Caco-2 (cell line): ENCODE measurements at regions not wholly inside any gene's neighbourhood (a gene's known extent, or its start where the extent isn't known, plus 50 kb on each side); places are given as distances from the start of the nearest gene placed in this dataset.

Experiments used
- BruUV-seq: library from RNA; stranded (reverse); fragments of 400-500 nt; replicated peaks from 2 replicates; lab custom pipeline; 2021; lab: Mats Ljungman, UMichigan
- CTCF ChIA-PET: fragments of 300-600 bp; sonication (Branson Sonifier 250); formaldehyde crosslinking; loops from one replicate; lab custom pipeline; 2022; ENCODE audit warnings: antibody characterized with exemption; lab: Charles Lee
- POLR2A ChIA-PET: fragments of 300-600 bp; sonication (Branson Sonifier 250); formaldehyde crosslinking; loops from one replicate; lab custom pipeline; 2022; ENCODE audit warnings: antibody characterized with exemption; lab: Charles Lee
- DNase-seq, 2 experiments: peaks; one replicate each; pipeline versions ENCODE4 v3.0.0 to v3.0.0-alpha.2; 2020 to 2022
- H3K27me3 ChIP-seq: replicated peaks from 2 replicates; pipeline ENCODE4 v1.6.0; 2011; ENCODE audit warnings: low read length; ENCODE audit not compliant: control insufficient read depth, insufficient read depth
- H3K36me3 ChIP-seq: 2 replicates; pipeline ENCODE4 v1.5.1; 2011; ENCODE audit warnings: low read length; ENCODE audit not compliant: control insufficient read depth, insufficient read depth
- H3K4me1 ChIP-seq: fragments of 250-450 bp; sonication (Bioruptor Pico); 2 replicates; pipeline ENCODE4 v1.5.1; 2020; ENCODE audit warnings: mild to moderate bottlenecking
- H3K4me3 ChIP-seq: 2 replicates; pipeline ENCODE4 v1.5.1; 2011; ENCODE audit warnings: low read depth, mild to moderate bottlenecking, control low read depth, low read length
- H3K9me3 ChIP-seq: fragments of 250-450 bp; sonication (Bioruptor Pico); 2 replicates; pipeline ENCODE4 v1.5.1; 2020; ENCODE audit warnings: mild to moderate bottlenecking, moderate library complexity
- H3K27ac Mint-ChIP-seq: one replicate; pipeline ENCODE4 v1.8.0; 2022; ENCODE audit warnings: mixed read lengths; ENCODE audit not compliant: unreplicated experiment
- H3K27me3 Mint-ChIP-seq: one replicate; pipeline ENCODE4 v1.8.0; 2022; ENCODE audit warnings: mixed read lengths; ENCODE audit not compliant: insufficient read depth, unreplicated experiment
- H3K36me3 Mint-ChIP-seq: one replicate; pipeline ENCODE4 v1.8.0; 2022; ENCODE audit warnings: mild to moderate bottlenecking, mixed read lengths; ENCODE audit not compliant: insufficient read depth, unreplicated experiment
- H3K4me1 Mint-ChIP-seq: one replicate; pipeline ENCODE4 v1.8.0; 2022; ENCODE audit warnings: low read depth, mixed read lengths; ENCODE audit not compliant: unreplicated experiment
- H3K4me3 Mint-ChIP-seq: one replicate; pipeline ENCODE4 v1.8.0; 2022; ENCODE audit warnings: mild to moderate bottlenecking, moderate library complexity, mixed read lengths; ENCODE audit not compliant: unreplicated experiment
- H3K9me3 Mint-ChIP-seq: one replicate; pipeline ENCODE4 v1.8.0; 2022; ENCODE audit warnings: mixed read lengths; ENCODE audit not compliant: unreplicated experiment
- intact Hi-C: fragments of 100-400 bp; cut with micrococcal nuclease; formaldehyde crosslinking; loops from one replicate; pipeline ENCODE4 v1.10.0; 2022; ENCODE audit not compliant: unreplicated experiment
- TF ChIP-seq, protein P1 (sequence below), 2 experiments: fragments of 200-600 bp in 1 of 2; IDR thresholded peaks; 1 replicate in 1 of 2; 2 replicates in 1 of 2; pipeline versions ENCODE4 v1.5.1 to v1.8.0; 2011 to 2022; ENCODE audit warnings: antibody characterized with exemption in 1 of 2, control low read depth in 1 of 2, inconsistent platforms in 1 of 2, low read depth in 1 of 2, low read length in 1 of 2, mild to moderate bottlenecking in 1 of 2, moderate library complexity in 1 of 2; ENCODE audit not compliant: insufficient read depth in 1 of 2, severe bottlenecking in 1 of 2, unreplicated experiment in 1 of 2

- H3K4me3 Mint-ChIP-seq, result no peak overlapping the region
- CTCF ChIA-PET, result no interaction called here
- no peaks in the 10 kb centered on the region for H3K27me3 Mint-ChIP-seq
- H3K4me3 ChIP-seq, result no peak overlapping the region
- peaks cover 15% of the 10 kb centered on the region for H3K9me3 Mint-ChIP-seq
- BruUV-seq, result no TSS peak
- H3K27ac Mint-ChIP-seq, result no peak overlapping the region
- no peak for DNase-seq
- H3K4me1 ChIP-seq, result peaks cover 60% of the 10 kb centered on the region
- H3K4me1 Mint-ChIP-seq, result peaks cover 55% of the 10 kb centered on the region
- intact Hi-C loops, result loop anchor here (5.0 kb wide), 1 partner anchor 38 kb away; no protein-coding TSS in a partner anchor
- no peaks in the 10 kb centered on the region for H3K27me3 ChIP-seq
- H3K9me3 ChIP-seq, result no peaks in the 10 kb centered on the region
- H3K36me3 Mint-ChIP-seq, result no peaks in the 10 kb centered on the region
- TF ChIP-seq, protein P1, sequence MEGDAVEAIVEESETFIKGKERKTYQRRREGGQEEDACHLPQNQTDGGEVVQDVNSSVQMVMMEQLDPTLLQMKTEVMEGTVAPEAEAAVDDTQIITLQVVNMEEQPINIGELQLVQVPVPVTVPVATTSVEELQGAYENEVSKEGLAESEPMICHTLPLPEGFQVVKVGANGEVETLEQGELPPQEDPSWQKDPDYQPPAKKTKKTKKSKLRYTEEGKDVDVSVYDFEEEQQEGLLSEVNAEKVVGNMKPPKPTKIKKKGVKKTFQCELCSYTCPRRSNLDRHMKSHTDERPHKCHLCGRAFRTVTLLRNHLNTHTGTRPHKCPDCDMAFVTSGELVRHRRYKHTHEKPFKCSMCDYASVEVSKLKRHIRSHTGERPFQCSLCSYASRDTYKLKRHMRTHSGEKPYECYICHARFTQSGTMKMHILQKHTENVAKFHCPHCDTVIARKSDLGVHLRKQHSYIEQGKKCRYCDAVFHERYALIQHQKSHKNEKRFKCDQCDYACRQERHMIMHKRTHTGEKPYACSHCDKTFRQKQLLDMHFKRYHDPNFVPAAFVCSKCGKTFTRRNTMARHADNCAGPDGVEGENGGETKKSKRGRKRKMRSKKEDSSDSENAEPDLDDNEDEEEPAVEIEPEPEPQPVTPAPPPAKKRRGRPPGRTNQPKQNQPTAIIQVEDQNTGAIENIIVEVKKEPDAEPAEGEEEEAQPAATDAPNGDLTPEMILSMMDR (IDR thresholded peaks at IDR 0.05; ENCODE audit: insufficient read depth in 1 of 2, low read depth in 1 of 2, low read length in 1 of 2, severe bottlenecking in 1 of 2, unreplicated experiment in 1 of 2), result no peak
- POLR2A ChIA-PET, result no interaction called here
- H3K36me3 ChIP-seq, result no peaks in the 10 kb centered on the region
These were observed 72.0 kb downstream of the BMP4 start for GRCh38 chr14:53884601-53885000.

DNA sequence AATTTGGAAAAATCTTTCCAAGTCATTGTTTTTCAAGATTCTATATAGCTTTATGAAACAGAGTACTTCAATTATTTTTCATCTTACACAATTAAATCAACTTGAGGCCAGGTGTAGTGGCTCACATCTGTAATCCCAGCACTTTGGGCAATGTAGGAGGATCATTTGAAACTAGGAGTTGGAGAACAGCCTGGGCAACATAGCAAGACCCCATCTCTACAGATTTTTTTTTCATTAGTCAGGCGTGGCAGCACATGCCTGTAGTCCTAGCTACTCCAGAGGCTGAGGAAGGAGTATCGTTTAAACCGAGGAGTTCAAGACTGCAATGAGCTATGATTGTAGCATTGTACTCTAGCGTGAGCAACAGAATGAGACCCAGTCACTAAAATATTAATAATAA, 72.9 kb downstream of the BMP4 start:
- ChIA-PET POLR2A (no interaction called here), CTCF (no interaction called here)
- intact Hi-C loops, result loop anchor here (5.0 kb wide), 1 partner anchor 39 kb away; no protein-coding TSS in a partner anchor
- Histone ChIP-seq H3K9me3 (no peaks in the 10 kb centered on the region), H3K27me3 (no peaks in the 10 kb centered on the region), H3K36me3 (no peaks in the 10 kb centered on the region), H3K4me3 (no peak overlapping the region), H3K4me1 (peaks cover 51% of the 10 kb centered on the region)
- no TSS peak for BruUV-seq
- Mint-ChIP-seq H3K9me3 (peaks cover 15% of the 10 kb centered on the region), H3K4me3 (no peak overlapping the region), H3K27me3 (no peaks in the 10 kb centered on the region), H3K36me3 (no peaks in the 10 kb centered on the region), H3K4me1 (peaks cover 46% of the 10 kb centered on the region), H3K27ac (no peak overlapping the region)
- DNase-seq, result no peak
- TF ChIP-seq, protein P1 (IDR thresholded peaks at IDR 0.05; ENCODE audit: insufficient read depth in 1 of 2, low read depth in 1 of 2, low read length in 1 of 2, severe bottlenecking in 1 of 2, unreplicated experiment in 1 of 2), result no peak

DNA sequence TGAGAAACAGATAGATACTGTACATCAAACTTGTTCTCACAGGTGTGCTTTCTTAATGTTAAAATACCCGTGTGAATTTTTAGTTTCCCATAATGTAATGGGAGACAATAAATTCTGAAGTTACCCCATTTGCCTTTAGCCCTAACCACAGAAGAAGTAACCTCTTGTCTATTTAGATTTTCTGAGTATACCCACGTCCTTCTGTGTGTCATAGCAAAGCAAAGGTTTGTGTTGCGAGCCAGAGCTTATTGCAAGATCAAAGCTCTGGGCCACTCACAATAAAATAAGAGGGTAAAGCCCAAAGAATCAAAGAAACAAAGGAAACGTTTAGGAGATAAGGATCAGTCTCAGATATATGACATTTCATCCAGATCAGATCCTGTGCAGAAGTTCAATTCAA, 73.9 kb downstream of the BMP4 start:
- POLR2A ChIA-PET, result interaction anchor here (0.6 kb wide), 2 partner anchors 31 to 834 kb away, joined by 3 to 4 read pairs; no protein-coding TSS in a partner anchor

More for the DNA sequence above, 73.9 kb downstream of the BMP4 start:
- H3K4me3 Mint-ChIP-seq, result peak overlapping the region; percentile 12
- no TSS peak for BruUV-seq
- peaks cover 42% of the 10 kb centered on the region for H3K4me1 Mint-ChIP-seq
- H3K27me3 Mint-ChIP-seq, result no peaks in the 10 kb centered on the region
- no peaks in the 10 kb centered on the region for H3K36me3 Mint-ChIP-seq
- DNase-seq, result no peak
- Histone ChIP-seq H3K4me1 (peaks cover 49% of the 10 kb centered on the region), H3K36me3 (no peaks in the 10 kb centered on the region), H3K27me3 (no peaks in the 10 kb centered on the region), H3K4me3 (no peak overlapping the region), H3K9me3 (no peaks in the 10 kb centered on the region)
- H3K27ac Mint-ChIP-seq, result peak overlapping the region; percentile 17
- H3K9me3 Mint-ChIP-seq, result peaks cover 15% of the 10 kb centered on the region
- TF ChIP-seq, protein P1 (IDR thresholded peaks at IDR 0.05; ENCODE audit: insufficient read depth in 1 of 2, low read depth in 1 of 2, low read length in 1 of 2, severe bottlenecking in 1 of 2, unreplicated experiment in 1 of 2), result no peak
- CTCF ChIA-PET, result interaction anchor here (1.0 kb wide), 1 partner anchor 80 kb away, joined by 3 read pairs; no protein-coding TSS in a partner anchor
- intact Hi-C loops, result loop anchor here (5.0 kb wide), 1 partner anchor 40 kb away; no protein-coding TSS in a partner anchor
